ENCODE measurements at regions not wholly inside any gene's neighbourhood (a gene's known extent, or its start where the extent isn't known, plus 50 kb on each side); places are given as distances from the start of the nearest gene placed in this dataset.

DNA sequence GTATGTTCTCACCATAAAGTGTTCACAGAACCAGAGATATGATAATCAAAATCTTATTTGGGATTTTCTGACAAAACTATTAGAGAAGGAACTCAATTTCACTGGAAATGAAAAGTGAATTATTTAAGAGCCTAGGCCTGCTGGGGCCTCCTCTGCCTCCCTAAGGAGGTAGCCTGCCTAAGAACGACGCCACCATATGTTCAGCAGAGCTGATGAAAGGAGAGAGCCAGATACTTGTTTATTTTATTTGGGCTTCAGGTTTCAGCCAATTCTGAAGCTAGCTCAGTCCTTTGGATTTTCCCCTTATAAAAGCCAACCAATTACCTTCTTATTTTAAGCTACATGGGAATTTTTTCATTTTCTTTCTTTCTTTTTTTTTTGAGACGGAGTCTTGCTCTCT lies 433.1 kb upstream of the MAP2 start:
- TF ChIP-seq, protein P1, sequence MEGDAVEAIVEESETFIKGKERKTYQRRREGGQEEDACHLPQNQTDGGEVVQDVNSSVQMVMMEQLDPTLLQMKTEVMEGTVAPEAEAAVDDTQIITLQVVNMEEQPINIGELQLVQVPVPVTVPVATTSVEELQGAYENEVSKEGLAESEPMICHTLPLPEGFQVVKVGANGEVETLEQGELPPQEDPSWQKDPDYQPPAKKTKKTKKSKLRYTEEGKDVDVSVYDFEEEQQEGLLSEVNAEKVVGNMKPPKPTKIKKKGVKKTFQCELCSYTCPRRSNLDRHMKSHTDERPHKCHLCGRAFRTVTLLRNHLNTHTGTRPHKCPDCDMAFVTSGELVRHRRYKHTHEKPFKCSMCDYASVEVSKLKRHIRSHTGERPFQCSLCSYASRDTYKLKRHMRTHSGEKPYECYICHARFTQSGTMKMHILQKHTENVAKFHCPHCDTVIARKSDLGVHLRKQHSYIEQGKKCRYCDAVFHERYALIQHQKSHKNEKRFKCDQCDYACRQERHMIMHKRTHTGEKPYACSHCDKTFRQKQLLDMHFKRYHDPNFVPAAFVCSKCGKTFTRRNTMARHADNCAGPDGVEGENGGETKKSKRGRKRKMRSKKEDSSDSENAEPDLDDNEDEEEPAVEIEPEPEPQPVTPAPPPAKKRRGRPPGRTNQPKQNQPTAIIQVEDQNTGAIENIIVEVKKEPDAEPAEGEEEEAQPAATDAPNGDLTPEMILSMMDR (conservative IDR thresholded peaks at IDR 0.05; ENCODE audit: low read depth in 2 of 2), result no peak
- TF ChIP-seq ZNF331 (CRISPR knock-in tag; IDR thresholded peaks at IDR 0.05; ENCODE audit: low read depth) (no peak), EZH2phosphoT487 (IDR thresholded peaks at IDR 0.05; ENCODE audit: unreplicated experiment) (no peak), REST (IDR thresholded peaks at IDR 0.05; ENCODE audit: unreplicated experiment) (no peak), ZNF462 (CRISPR knock-in tag; IDR thresholded peaks at IDR 0.05) (no peak)
